ENCODE measurements at regions not wholly inside any gene's neighbourhood (a gene's known extent, or its start where the extent isn't known, plus 50 kb on each side); places are given as distances from the start of the nearest gene placed in this dataset.

DNA sequence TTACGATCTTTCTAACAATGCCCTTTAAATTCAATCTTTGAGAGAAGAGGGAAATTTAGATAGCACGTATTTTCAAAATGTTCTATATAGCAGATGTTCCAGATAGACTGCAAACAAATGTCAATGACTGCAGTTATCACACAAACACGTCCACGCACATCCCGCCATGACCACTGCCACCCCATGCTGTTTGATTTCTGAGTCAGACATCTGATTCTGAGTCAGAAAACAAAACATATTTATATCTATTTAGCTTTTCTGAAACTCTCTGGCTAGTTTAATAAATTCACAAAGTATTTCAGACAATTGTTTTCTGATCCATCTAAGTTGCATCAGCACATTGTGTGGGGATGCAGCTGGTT is 105.9 kb upstream of the BCAT1 start:
- POLR2A ChIA-PET = no interaction called here
- H3K4me3 ChIP-seq (ENCODE audit: low read depth in 2 of 2, low read length in 1 of 2) = no peak overlapping the region

DNA sequence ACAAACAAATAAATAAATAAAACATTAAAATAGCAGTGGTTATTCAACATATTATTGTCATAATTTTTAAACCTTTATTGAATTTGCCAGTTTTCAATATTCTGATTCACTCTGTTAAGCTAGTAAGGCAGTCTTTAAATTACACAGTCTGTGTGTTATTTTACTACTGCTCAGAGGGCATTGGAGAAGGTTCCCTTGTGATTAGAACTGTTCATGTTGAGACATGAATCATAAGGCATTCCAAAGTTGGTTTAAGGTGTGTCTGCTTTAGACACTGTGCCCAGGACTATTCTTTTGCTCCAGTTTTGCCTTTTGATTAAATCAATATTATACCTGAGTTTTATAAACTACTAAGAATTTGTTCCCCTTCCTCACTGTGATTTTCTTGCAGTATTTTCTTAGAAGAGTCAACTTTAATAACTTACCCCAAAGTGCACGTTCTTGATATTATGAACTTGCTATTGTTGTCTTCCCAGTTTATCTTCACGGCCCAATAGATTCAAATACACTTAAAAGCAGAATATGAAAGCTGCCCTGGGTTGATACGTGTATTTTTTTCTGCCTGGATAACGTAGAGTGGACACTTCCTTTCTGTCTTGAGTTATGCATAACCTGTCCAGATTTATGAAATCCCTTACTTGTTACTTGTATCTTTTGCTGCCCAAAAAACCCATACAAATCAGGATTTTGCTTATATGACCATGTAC is 105.3 kb upstream of the BCAT1 start:
- DNase-seq = no peak
- TF ChIP-seq JUND (IDR thresholded peaks at IDR 0.05) = no peak
- TF ChIP-seq CHD2 (IDR thresholded peaks at IDR 0.05; ENCODE audit: low read length, partially characterized antibody) = no peak
- TF ChIP-seq SIN3A (IDR thresholded peaks at IDR 0.05; ENCODE audit: borderline replicate concordance, low read depth, low read length) = no peak
- TF ChIP-seq RFX5 (IDR thresholded peaks at IDR 0.05; ENCODE audit: low read length) = no peak
- TF ChIP-seq TCF12 (IDR thresholded peaks at IDR 0.05) = no peak
- TF ChIP-seq GATA2 (CRISPR knock-in tag; IDR thresholded peaks at IDR 0.05) = no peak
- TF ChIP-seq MXI1 (IDR thresholded peaks at IDR 0.05; ENCODE audit: low read depth, low read length) = no peak
- no peak for TF ChIP-seq FOXJ3 (CRISPR knock-in tag; IDR thresholded peaks at IDR 0.05)
- Histone ChIP-seq H3K4me1 (ENCODE audit: control insufficient read depth in 1 of 2, insufficient read depth in 2 of 2, low read depth in 1 of 2, low read length in 1 of 2) (no peaks in the 10 kb centered on the region; a peak in 1 of 4 replicates), H3K4me3 (ENCODE audit: low read depth in 2 of 2, low read length in 1 of 2) (no peak overlapping the region), H3K27ac (ENCODE audit: low read depth in 2 of 2, low read length in 1 of 2) (no peak overlapping the region), H3F3A (replicated peaks; ENCODE audit: insufficient read depth) (no peaks in the 10 kb centered on the region), H3K27me3 (ENCODE audit: insufficient read depth) (no peaks in the 10 kb centered on the region; the same call in 1 of the 2 replicates), H3K9me3 (no peaks in the 10 kb centered on the region), H3K36me3 (replicated peaks in 1 of 2; ENCODE audit: control insufficient read depth in 1 of 2, insufficient read depth in 2 of 2, low read length in 1 of 2) (no peaks in the 10 kb centered on the region), H4K20me1 (ENCODE audit: insufficient read depth) (no peaks in the 10 kb centered on the region), H3K9me2 (no peaks in the 10 kb centered on the region), H3K79me2 (ENCODE audit: insufficient read depth) (no peaks in the 10 kb centered on the region), H2AFZ (ENCODE audit: low read depth) (no peak overlapping the region), H3K9ac (no peak overlapping the region), H3K4me2 (no peak overlapping the region)
- POLR2A ChIA-PET = no interaction called here
- 58% methylated on average over 4 of the region's 4 CpGs for WGBS (ENCODE audit: low lambda C conversion rate)
- CTCF ChIA-PET = interaction anchor here (1.0 kb wide), 1 partner anchor 14 kb away, joined by 5 read pairs; no protein-coding TSS in a partner anchor

More for the DNA sequence above, 105.9 kb upstream of the BCAT1 start:
- Histone ChIP-seq H3F3A (replicated peaks; ENCODE audit: insufficient read depth) (no peaks in the 10 kb centered on the region), H3K9me2 (no peaks in the 10 kb centered on the region), H3K27me3 (ENCODE audit: insufficient read depth) (no peaks in the 10 kb centered on the region; the same call in 1 of the 2 replicates), H3K27ac (ENCODE audit: low read depth in 2 of 2, low read length in 1 of 2) (no peak overlapping the region), H3K4me2 (no peak overlapping the region), H3K36me3 (replicated peaks in 1 of 2; ENCODE audit: control insufficient read depth in 1 of 2, insufficient read depth in 2 of 2, low read length in 1 of 2) (no peaks in the 10 kb centered on the region), H3K9ac (no peak overlapping the region), H4K20me1 (ENCODE audit: insufficient read depth) (no peaks in the 10 kb centered on the region), H3K9me3 (no peaks in the 10 kb centered on the region), H3K79me2 (ENCODE audit: insufficient read depth) (no peaks in the 10 kb centered on the region), H2AFZ (ENCODE audit: low read depth) (no peak overlapping the region), H3K4me1 (ENCODE audit: control insufficient read depth in 1 of 2, insufficient read depth in 2 of 2, low read depth in 1 of 2, low read length in 1 of 2) (no peaks in the 10 kb centered on the region; a peak in 1 of 4 replicates)
- no peak for DNase-seq
- TF ChIP-seq, protein P1, sequence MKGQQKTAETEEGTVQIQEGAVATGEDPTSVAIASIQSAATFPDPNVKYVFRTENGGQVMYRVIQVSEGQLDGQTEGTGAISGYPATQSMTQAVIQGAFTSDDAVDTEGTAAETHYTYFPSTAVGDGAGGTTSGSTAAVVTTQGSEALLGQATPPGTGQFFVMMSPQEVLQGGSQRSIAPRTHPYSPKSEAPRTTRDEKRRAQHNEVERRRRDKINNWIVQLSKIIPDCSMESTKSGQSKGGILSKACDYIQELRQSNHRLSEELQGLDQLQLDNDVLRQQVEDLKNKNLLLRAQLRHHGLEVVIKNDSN (IDR thresholded peaks at IDR 0.05; ENCODE audit: borderline replicate concordance, low read depth) = no peak
- TF ChIP-seq NRF1 (IDR thresholded peaks at IDR 0.05; ENCODE audit: low read depth, low read length) = no peak
- TF ChIP-seq GATA2 (CRISPR knock-in tag; IDR thresholded peaks at IDR 0.05) = no peak
- no peak for TF ChIP-seq SIN3A (IDR thresholded peaks at IDR 0.05; ENCODE audit: borderline replicate concordance, low read depth, low read length)
- TF ChIP-seq, protein P2, sequence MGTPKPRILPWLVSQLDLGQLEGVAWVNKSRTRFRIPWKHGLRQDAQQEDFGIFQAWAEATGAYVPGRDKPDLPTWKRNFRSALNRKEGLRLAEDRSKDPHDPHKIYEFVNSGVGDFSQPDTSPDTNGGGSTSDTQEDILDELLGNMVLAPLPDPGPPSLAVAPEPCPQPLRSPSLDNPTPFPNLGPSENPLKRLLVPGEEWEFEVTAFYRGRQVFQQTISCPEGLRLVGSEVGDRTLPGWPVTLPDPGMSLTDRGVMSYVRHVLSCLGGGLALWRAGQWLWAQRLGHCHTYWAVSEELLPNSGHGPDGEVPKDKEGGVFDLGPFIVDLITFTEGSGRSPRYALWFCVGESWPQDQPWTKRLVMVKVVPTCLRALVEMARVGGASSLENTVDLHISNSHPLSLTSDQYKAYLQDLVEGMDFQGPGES (IDR thresholded peaks at IDR 0.05; ENCODE audit: low read depth, low read length) = no peak
- no peak for TF ChIP-seq YY1 (IDR thresholded peaks at IDR 0.05; ENCODE audit: low read depth)
- TF ChIP-seq, protein P3, sequence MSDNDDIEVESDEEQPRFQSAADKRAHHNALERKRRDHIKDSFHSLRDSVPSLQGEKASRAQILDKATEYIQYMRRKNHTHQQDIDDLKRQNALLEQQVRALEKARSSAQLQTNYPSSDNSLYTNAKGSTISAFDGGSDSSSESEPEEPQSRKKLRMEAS (IDR thresholded peaks at IDR 0.05; ENCODE audit: low read depth) = no peak
- TF ChIP-seq FOXM1 (IDR thresholded peaks at IDR 0.05; ENCODE audit: low read depth) = no peak
- CTCF ChIA-PET = no interaction called here
- 72% methylated on average over 5 of the region's 5 CpGs for WGBS (ENCODE audit: low lambda C conversion rate)
